Urinary bladder (tissue), 1 donor: ENCODE measurements at regions not wholly inside any gene's neighbourhood (a gene's known extent, or its start where the extent isn't known, plus 50 kb on each side); places are given as distances from the start of the nearest gene placed in this dataset. TPM values are rescaled to one million over a fixed set of nuclear protein-coding genes. Genes with fewer than 3 reads are reported as not detected.

Experiments used
- small RNA-seq: library from RNA; depleted of rRNA; stranded (forward); fragments of <200 nt; gene quantifications from one replicate; pipeline ENCODE3, GENCODE V24; 2014

Small RNAs in the stretch of these regions (small RNA-seq; reads per million reads assigned to genes)
- not detected for gene HMGB1P35
